Large intestine (tissue), 3 donors: ENCODE measurements at regions not wholly inside any gene's neighbourhood (a gene's known extent, or its start where the extent isn't known, plus 50 kb on each side); places are given as distances from the start of the nearest gene placed in this dataset.

Experiments
- DNase-seq, 2 donors: peaks; one replicate each; pipeline versions ENCODE4 v3.0.0 to v3.0.0-alpha.2; 2013
- H3K27ac ChIP-seq: one replicate; pipeline ENCODE4 v1.5.1; 2013; ENCODE audit warnings: low read length
- H3K27me3 ChIP-seq: 2 replicates; pipeline ENCODE4 v1.6.1; 2013; ENCODE audit warnings: low read length; ENCODE audit not compliant: control insufficient read depth, insufficient read depth
- H3K36me3 ChIP-seq: 2 replicates; pipeline ENCODE4 v1.6.1; 2013; ENCODE audit warnings: low read length; ENCODE audit not compliant: control insufficient read depth, insufficient read depth
- H3K4me1 ChIP-seq: one replicate; pipeline ENCODE4 v1.6.1; 2013; ENCODE audit warnings: low read length; ENCODE audit not compliant: control insufficient read depth, insufficient read depth
- H3K4me3 ChIP-seq: one replicate; pipeline ENCODE4 v1.5.1; 2013; ENCODE audit warnings: low read length
- H3K9me3 ChIP-seq: one replicate; pipeline ENCODE4 v1.6.1; 2013; ENCODE audit warnings: mild to moderate bottlenecking, low read depth, low read length, moderate library complexity; ENCODE audit not compliant: control insufficient read depth
- WGBS: methylation state at CpG from one replicate; pipeline ENCODE4 v1.1.5; 2013; ENCODE audit warnings: low lambda C conversion rate; ENCODE audit not compliant: insufficient coverage; 5-methylcytosine and 5-hydroxymethylcytosine counted together

DNA sequence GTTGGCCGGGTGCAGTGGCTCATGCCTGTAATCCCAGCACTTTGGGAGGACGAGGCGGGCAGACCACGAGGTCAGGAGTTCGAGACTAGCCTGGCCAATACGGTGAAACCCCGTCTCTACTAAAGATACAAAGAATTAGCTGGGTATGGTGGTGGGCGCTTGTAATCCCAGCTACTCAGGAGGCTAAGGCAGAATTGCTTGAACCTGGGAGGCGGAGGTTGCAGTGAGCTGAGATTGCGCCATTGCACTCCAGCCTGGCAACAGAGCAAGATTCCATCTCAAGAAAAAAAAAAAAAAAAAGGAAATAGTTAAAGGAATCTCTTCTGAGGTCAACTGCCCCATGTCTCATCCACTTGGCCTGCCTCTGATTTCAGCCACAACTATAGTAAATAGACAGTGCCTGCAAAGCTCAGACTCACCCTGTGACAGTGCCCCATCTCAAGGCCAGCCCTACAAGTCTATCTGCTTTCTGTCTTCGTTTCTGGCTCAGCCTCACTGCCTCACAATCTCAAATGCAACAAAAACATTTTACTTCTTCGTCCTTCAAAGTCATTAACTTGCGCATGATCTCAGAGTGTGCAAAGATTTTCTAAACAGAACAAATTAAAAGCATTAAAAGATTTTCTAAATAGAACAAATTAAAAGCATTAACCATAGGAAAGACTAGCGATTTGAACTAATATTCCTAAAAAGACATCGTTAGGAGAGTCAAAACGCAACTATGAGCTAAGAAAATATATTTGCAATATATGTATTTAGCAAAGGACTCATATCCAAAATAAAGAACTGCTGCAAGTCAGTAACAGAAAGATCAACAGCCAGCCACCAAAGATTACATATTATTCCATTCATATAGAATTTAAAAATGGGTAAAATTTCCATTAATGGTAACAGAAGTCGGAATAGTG, 65.0 kb upstream of the PRDX6 start:
- WGBS, result 87% methylated on average over 3 of the region's 17 CpGs
- H3K4me3 ChIP-seq, result no peak overlapping the region
- DNase-seq, result no peak
- H3K36me3 ChIP-seq, result no peaks in the 10 kb centered on the region
- H3K27ac ChIP-seq, result no peak overlapping the region
- no peaks in the 10 kb centered on the region for H3K9me3 ChIP-seq
- H3K4me1 ChIP-seq, result peaks cover 15% of the 10 kb centered on the region
- H3K27me3 ChIP-seq, result no peaks in the 10 kb centered on the region

- Histone ChIP-seq H3K27me3 (no peaks in the 10 kb centered on the region), H3K9me3 (no peaks in the 10 kb centered on the region), H3K27ac (no peak overlapping the region), H3K4me3 (no peak overlapping the region), H3K4me1 (peaks cover 15% of the 10 kb centered on the region), H3K36me3 (no peaks in the 10 kb centered on the region)
- WGBS, result no CpG with 5 or more reads among the region's 7 CpGs
- no peak for DNase-seq
These were observed 63.8 kb upstream of the PRDX6 start for GRCh38 chr1:173413271-173413707.

DNA sequence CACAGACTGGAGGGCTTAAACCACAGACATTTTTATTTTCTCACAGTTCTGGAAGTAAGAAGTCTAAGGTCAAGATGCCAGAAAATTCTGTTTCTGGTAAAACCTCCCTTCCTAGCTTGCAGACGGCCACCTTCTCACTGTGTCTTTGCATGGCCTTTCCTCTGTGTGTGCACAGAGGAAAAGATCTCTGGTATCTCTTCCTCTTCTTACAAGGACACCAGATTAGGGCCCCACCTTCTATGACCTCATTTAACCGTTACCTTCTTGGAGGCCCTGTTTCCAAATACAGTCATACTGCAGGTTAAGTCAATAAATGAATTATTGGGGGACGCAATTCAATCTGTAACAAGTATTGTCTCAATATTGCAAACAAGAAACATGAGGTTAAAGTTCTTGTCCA, 63.0 kb upstream of the PRDX6 start:
- no CpG with 5 or more reads among the region's 3 CpGs for WGBS
- peak; percentile 29 to 67 for DNase-seq
- H3K4me1 ChIP-seq, result peaks cover 15% of the 10 kb centered on the region
- no peaks in the 10 kb centered on the region for H3K9me3 ChIP-seq
- no peaks in the 10 kb centered on the region for H3K36me3 ChIP-seq
- no peak overlapping the region for H3K27ac ChIP-seq
- H3K4me3 ChIP-seq, result no peak overlapping the region
- no peaks in the 10 kb centered on the region for H3K27me3 ChIP-seq

DNA sequence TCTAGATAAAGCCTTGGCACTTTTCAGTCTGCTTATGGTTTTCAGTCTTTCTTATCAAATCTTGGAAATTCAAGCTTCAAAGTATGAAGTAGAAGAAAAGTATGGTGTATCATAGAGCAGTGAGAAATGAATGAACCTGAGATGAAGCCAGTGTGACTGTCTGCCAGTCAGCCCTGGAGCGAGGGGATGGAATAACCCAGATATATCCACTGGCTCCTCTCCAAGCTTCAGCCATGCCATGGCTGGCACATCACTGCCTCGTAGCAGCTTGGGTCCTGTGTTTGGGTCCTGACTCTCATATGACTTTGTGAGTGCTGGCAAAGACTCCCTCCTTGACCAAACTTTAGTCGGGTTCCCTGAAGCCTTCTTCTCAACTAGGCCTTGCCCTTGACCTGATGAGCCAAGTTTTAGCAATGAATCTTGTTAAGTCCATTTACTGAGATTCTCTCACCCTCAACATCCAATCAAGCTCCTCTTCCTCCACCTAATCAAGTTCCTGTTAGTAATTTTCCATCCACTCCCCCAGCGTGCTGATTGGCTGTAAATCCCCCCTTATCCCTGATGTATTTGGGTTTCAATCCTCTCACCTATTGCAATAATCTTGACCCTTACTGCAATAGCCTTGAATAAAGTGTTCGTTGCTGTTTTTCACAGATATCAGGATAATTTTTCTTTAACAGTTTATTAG, 62.5 kb upstream of the PRDX6 start:
- peak in 1 of 2 donors; percentile 9 for DNase-seq
- no peak overlapping the region for H3K4me3 ChIP-seq
- WGBS, result 100% methylated on average over 1 of the region's 5 CpGs
- H3K27me3 ChIP-seq, result no peaks in the 10 kb centered on the region
- H3K4me1 ChIP-seq, result peaks cover 15% of the 10 kb centered on the region
- no peak overlapping the region for H3K27ac ChIP-seq
- H3K9me3 ChIP-seq, result no peaks in the 10 kb centered on the region
- no peaks in the 10 kb centered on the region for H3K36me3 ChIP-seq

DNA sequence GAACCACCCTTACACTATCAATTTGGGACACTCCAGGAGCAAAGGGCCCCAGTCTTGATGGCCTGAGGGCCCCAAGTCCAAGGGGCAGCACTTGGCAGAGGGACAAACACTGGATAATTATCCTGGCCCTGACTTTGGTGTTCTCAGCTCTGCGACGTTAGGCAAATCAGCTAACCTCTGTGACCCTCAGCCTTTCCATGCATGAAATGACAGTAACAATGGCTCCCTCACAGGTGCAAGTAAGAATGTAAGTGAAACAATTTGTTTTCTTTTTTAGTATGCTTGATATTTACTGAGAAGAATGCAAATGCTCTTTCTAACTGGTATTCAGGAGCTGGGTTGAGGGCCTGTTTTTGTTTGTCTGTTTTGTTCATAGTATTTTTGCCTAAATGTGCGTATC, 61.6 kb upstream of the PRDX6 start:
- no CpG with 5 or more reads among the region's 3 CpGs for WGBS
- H3K36me3 ChIP-seq, result no peaks in the 10 kb centered on the region
- no peaks in the 10 kb centered on the region for H3K9me3 ChIP-seq
- H3K27me3 ChIP-seq, result no peaks in the 10 kb centered on the region
- peak in 1 of 2 donors; percentile 11 for DNase-seq
- no peak overlapping the region for H3K4me3 ChIP-seq
- H3K27ac ChIP-seq, result no peak overlapping the region
- peaks cover 15% of the 10 kb centered on the region for H3K4me1 ChIP-seq

GRCh38 chr1:173415905-173416450, 61.2 kb upstream of the PRDX6 start:
- H3K4me3 ChIP-seq, result no peak overlapping the region
- H3K4me1 ChIP-seq, result peaks cover 15% of the 10 kb centered on the region
- no peaks in the 10 kb centered on the region for H3K9me3 ChIP-seq
- WGBS, result no CpG with 5 or more reads among the region's 5 CpGs
- H3K27ac ChIP-seq, result no peak overlapping the region
- H3K27me3 ChIP-seq, result no peaks in the 10 kb centered on the region
- no peaks in the 10 kb centered on the region for H3K36me3 ChIP-seq
- no peak for DNase-seq

DNA sequence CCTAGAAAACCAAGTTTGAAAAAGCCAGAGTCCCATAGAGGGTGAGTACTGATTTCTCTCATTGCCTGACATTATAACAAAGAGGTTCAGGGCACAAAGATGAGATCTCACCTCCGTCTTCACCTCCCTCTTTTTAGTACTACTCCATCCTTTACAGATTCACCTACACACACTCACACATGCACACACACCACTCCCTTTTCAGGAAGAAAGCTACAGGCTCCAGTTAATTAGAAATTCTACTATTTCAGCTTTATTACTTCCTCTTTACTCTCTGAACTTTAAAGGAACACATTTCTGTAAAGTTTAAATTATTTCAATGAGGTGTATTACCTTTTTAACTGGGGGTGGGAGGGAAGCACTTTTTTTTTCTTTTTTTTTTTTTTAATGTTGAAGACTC, 59.6 kb upstream of the PRDX6 start:
- H3K27me3 ChIP-seq, result no peaks in the 10 kb centered on the region
- no peaks in the 10 kb centered on the region for H3K36me3 ChIP-seq
- no peak for DNase-seq
- no peak overlapping the region for H3K27ac ChIP-seq
- no peak overlapping the region for H3K4me3 ChIP-seq
- WGBS, result no CpG with 5 or more reads among the region's 1 CpG
- H3K4me1 ChIP-seq, result peaks cover 15% of the 10 kb centered on the region
- H3K9me3 ChIP-seq, result no peaks in the 10 kb centered on the region

DNA sequence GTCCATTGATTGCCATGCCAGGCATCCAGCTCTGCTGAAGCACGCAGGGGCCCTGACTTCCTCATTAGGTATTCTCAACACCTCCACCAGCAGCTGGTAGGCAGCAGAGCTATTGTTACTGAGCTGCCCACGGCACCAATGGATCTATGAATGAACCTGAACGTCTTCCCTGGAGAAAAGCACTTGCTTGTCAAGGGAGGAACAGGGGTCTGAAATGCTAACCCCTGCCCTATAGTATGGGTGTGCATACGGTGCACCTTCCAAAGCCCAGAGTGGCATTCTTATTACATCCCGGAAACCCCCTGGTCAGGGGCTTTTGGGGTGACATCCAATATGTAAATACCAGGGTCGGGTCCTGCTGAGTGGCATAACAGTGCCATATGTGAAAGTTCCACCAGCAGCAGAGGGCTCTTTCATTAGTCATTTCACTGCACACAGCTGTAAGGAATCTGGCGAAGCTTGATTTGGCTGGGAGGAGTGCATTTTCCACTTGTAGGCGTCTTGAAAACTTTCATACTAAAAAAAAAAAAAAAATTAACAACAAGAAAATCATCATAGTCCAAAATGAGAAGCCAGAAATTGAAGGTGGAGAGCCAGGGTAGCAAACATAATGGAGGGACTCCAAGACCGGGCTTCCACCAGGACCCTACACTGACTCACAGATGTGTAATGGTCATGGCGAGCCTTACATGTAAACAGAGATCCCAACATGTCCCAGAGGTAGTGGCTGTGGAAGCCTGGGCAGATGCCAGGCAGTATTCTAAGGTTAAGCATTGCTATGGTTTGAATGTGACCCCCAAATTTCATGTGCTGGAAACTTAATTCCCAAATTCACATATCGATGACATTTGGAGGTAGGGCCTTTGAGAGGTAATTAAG, 58.8 kb upstream of the PRDX6 start:
- Histone ChIP-seq H3K9me3 (no peaks in the 10 kb centered on the region), H3K27ac (no peak overlapping the region), H3K36me3 (no peaks in the 10 kb centered on the region), H3K4me3 (no peak overlapping the region), H3K4me1 (peaks cover 12% of the 10 kb centered on the region), H3K27me3 (no peaks in the 10 kb centered on the region)
- 83% methylated on average over 2 of the region's 11 CpGs for WGBS
- no peak for DNase-seq

DNA sequence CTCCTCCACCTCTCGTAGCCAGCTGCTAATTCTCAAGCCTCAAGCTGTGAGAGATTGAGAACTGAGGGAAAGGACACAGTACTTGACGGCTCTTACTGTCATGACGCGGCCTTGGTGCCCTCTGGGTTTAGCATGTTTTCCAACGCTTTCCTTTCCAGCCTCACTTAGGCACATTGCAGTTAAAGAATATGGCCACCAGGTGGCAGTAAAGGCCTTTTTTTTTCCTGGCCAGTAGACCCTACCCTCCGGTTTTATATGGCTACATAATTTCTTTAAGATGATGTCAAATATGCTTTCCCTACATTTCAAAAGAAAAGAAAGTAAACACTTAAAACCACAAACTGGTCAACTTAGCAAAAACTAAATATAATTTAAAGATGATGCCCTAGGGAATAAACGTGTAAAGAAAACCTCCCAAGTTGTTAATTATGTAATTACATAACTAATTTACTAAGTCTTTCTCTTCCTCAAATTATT, 56.8 kb upstream of the PRDX6 start:
- peak; percentile 45 to 72 for DNase-seq
- no peak overlapping the region for H3K27ac ChIP-seq
- WGBS, result 71% methylated on average over 1 of the region's 7 CpGs

GRCh38 chr1:173421286-173421685, 55.8 kb upstream of the PRDX6 start:
- 80% methylated on average over 1 of the region's 4 CpGs for WGBS
- Histone ChIP-seq H3K27me3 (no peaks in the 10 kb centered on the region), H3K27ac (no peak overlapping the region), H3K9me3 (no peaks in the 10 kb centered on the region), H3K36me3 (no peaks in the 10 kb centered on the region), H3K4me1 (no peaks in the 10 kb centered on the region), H3K4me3 (no peak overlapping the region)
- DNase-seq, result no peak

More for the DNA sequence above, 56.8 kb upstream of the PRDX6 start:
- Histone ChIP-seq H3K4me3 (no peak overlapping the region), H3K36me3 (no peaks in the 10 kb centered on the region), H3K27me3 (no peaks in the 10 kb centered on the region), H3K4me1 (peaks cover 1% of the 10 kb centered on the region), H3K9me3 (no peaks in the 10 kb centered on the region)
